K562 (cell line): ENCODE measurements at regions not wholly inside any gene's neighbourhood (a gene's known extent, or its start where the extent isn't known, plus 50 kb on each side); places are given as distances from the start of the nearest gene placed in this dataset.

Source experiments
- ATAC-seq: fragments of 200-7000 bp; cut with Tn5 transposase; 3 replicates; pipeline ENCODE4 v1.9.1; 2020; ENCODE audit warnings: moderate library complexity
- BruUV-seq: library from RNA; stranded (reverse); fragments of 400-500 nt; replicated peaks from 2 replicates; lab custom pipeline; 2021; lab: Mats Ljungman, UMichigan
- CTCF ChIA-PET: fragments of 300-600 bp; formaldehyde crosslinking; extraction: SDS; loops from one replicate; lab custom pipeline; 2021; ENCODE audit warnings: low intra/inter-chr PET ratio; lab: Yijun Ruan, JAX
- POLR2A ChIA-PET: fragments of 300-600, 350-650 bp; sonication (Branson Sonifier 250); formaldehyde crosslinking; extraction: SDS; loops from one replicate; lab custom pipeline; 2021; ENCODE audit warnings: antibody characterized with exemption, inconsistent platforms; lab: Yijun Ruan, JAX
- DNase-seq, 4 experiments: peaks; one replicate each; pipeline versions ENCODE4 v3.0.0 to v3.0.0-alpha.2; 2011 to 2018; ENCODE audit warnings: low spot score in 3 of 4, mixed read lengths in 3 of 4; ENCODE audit errors: extremely low read depth in 1 of 4
- FAIRE-seq: peaks from 2 replicates; lab custom pipeline; 2011; peaks lifted over from hg19 to GRCh38; lab: Jason Lieb, UNC
- H2AFZ ChIP-seq: 2 replicates; pipeline ENCODE4 v1.6.0; 2011; ENCODE audit warnings: low read depth, low read length, control low read depth, inconsistent platforms
- H3K27ac ChIP-seq: fragments of 200-600 bp; 3 replicates; pipeline ENCODE4 v1.8.0; 2011; ENCODE audit warnings: low read depth, mild to moderate bottlenecking, control low read depth, inconsistent platforms, low read length, moderate library complexity, mixed read lengths; ENCODE audit errors: extremely low read depth
- H3K27me3 ChIP-seq, 2 experiments: fragments of 300-600 bp in 1 of 2; 2 replicates in 1 of 2; 3 replicates in 1 of 2; pipeline versions ENCODE4 v1.6.0 to v1.8.0; 2011; ENCODE audit warnings: inconsistent platforms in 2 of 2, low read length in 2 of 2, mild to moderate bottlenecking in 1 of 2, mixed read lengths in 1 of 2, moderate library complexity in 1 of 2; ENCODE audit not compliant: control insufficient read depth in 2 of 2, insufficient read depth in 2 of 2
- H3K36me3 ChIP-seq: fragments of 300-600 bp; 3 replicates; pipeline ENCODE4 v1.8.0; 2011; ENCODE audit warnings: mild to moderate bottlenecking, low read length, inconsistent platforms; ENCODE audit not compliant: control insufficient read depth, insufficient read depth
- H3K4me1 ChIP-seq, 2 experiments: fragments of 200-600 bp in 1 of 2; replicated peaks in 1 of 2; 2 replicates in 1 of 2; 3 replicates in 1 of 2; pipeline versions ENCODE4 v1.5.1 to v1.8.0; 2011; ENCODE audit warnings: inconsistent platforms in 2 of 2, low read length in 2 of 2, mild to moderate bottlenecking in 1 of 2, mixed read lengths in 1 of 2, moderate library complexity in 1 of 2; ENCODE audit not compliant: control insufficient read depth in 2 of 2, insufficient read depth in 2 of 2
- H3K4me2 ChIP-seq: 2 replicates; pipeline ENCODE4 v1.6.1; 2011; ENCODE audit warnings: low read length, control low read depth, inconsistent platforms, mixed read lengths; ENCODE audit not compliant: insufficient read depth
- H3K4me3 ChIP-seq: fragments of 200-600 bp; sonication (generic), shearing (Covaris generic); 2 replicates; pipeline ENCODE4 v1.5.1; 2016; ENCODE audit warnings: control low read depth, inconsistent platforms
- H3K79me2 ChIP-seq: fragments of 200-600 bp; 3 replicates; pipeline ENCODE4 v1.8.0; 2011; ENCODE audit warnings: low read length, inconsistent platforms; ENCODE audit not compliant: control insufficient read depth, insufficient read depth
- H3K9ac ChIP-seq, 2 experiments: 2 replicates each; pipeline versions ENCODE4 v1.6.0 to v1.6.1; 2011; ENCODE audit warnings: low read depth in 2 of 2, low read length in 2 of 2, control low read depth in 1 of 2, inconsistent platforms in 1 of 2, mild to moderate bottlenecking in 1 of 2, mixed read lengths in 1 of 2; ENCODE audit not compliant: insufficient read depth in 1 of 2
- H3K9me1 ChIP-seq: one replicate; pipeline ENCODE4 v1.6.0; 2011; ENCODE audit warnings: inconsistent platforms, mild to moderate bottlenecking, low read length, moderate library complexity; ENCODE audit not compliant: control insufficient read depth, insufficient read depth
- H3K9me3 ChIP-seq: replicated peaks from 2 replicates; pipeline ENCODE4 v1.5.1; 2011; ENCODE audit warnings: low read depth, low read length, inconsistent platforms; ENCODE audit not compliant: control insufficient read depth, insufficient read depth
- H4K20me1 ChIP-seq: replicated peaks from 2 replicates; pipeline ENCODE4 v1.6.1; 2011; ENCODE audit warnings: low read length, inconsistent platforms, mixed read lengths; ENCODE audit not compliant: control insufficient read depth, insufficient read depth
- CCNT2 ChIP-seq: IDR thresholded peaks from 2 replicates; pipeline ENCODE4 v1.6.1; 2011; ENCODE audit warnings: borderline replicate concordance, low read depth, mild to moderate bottlenecking, moderate library complexity, mixed read lengths, low read length; ENCODE audit not compliant: insufficient read length; ENCODE audit errors: extremely low read depth
- ELK3 ChIP-seq: fragments of 450-650 bp; formaldehyde crosslinking; IDR thresholded peaks from 2 replicates; pipeline ENCODE4 v1.4.0; 2020; ENCODE audit warnings: mild to moderate bottlenecking
- FOXJ2 ChIP-seq: fragments of 200-800 bp; sonication (Bioruptor generic); IDR thresholded peaks from 2 replicates; pipeline ENCODE4 v1.6.1; 2016; ENCODE audit warnings: missing genetic modification characterization, missing compliant biosample characterization
- HCFC1 ChIP-seq: IDR thresholded peaks from 2 replicates; pipeline ENCODE4 v1.6.1; 2012; ENCODE audit warnings: low read depth, low read length, improper control_type of control experiment
- LARP7 ChIP-seq: fragments of 450-650 bp; IDR thresholded peaks from 2 replicates; pipeline ENCODE4 v1.6.1; 2016
- MCM5 ChIP-seq: fragments of 450-650 bp; IDR thresholded peaks from 2 replicates; pipeline ENCODE4 v1.6.1; 2016; ENCODE audit warnings: low read depth
- PHF8 ChIP-seq: fragments of 200-600 bp; sonication (generic); IDR thresholded peaks from 2 replicates; pipeline ENCODE4 v1.6.1; 2012; ENCODE audit warnings: mixed run types, mild to moderate bottlenecking, inconsistent platforms, low read length, moderate library complexity, borderline replicate concordance
- RAD21 ChIP-seq, 2 experiments: fragments of 250-450 bp in 1 of 2; fragments of 450-650 bp in 1 of 2; sonication (Bioruptor Pico) in 1 of 2; formaldehyde crosslinking in 1 of 2; IDR thresholded peaks in 1 of 2; conservative IDR thresholded peaks in 1 of 2; 2 replicates each; pipeline versions ENCODE4 v1.4.0 to v1.8.0; 2020 to 2022; ENCODE audit warnings: mild to moderate bottlenecking in 2 of 2, moderate library complexity in 1 of 2
- ZBTB5 ChIP-seq: fragments of 450-650 bp; IDR thresholded peaks from 2 replicates; pipeline ENCODE4 v1.6.1; 2017; ENCODE audit warnings: antibody characterized with exemption
- ZNF134 ChIP-seq: fragments of 250-450 bp; sonication (Bioruptor Pico); conservative IDR thresholded peaks from 2 replicates; pipeline ENCODE4 v1.4.0; 2020
- ZNF696 ChIP-seq: fragments of 250-450 bp; sonication (Bioruptor Pico); conservative IDR thresholded peaks from 2 replicates; pipeline ENCODE4 v1.4.0; 2020; ENCODE audit warnings: mild to moderate bottlenecking, moderate library complexity
- WGBS: fragments of 100-300 bp; shearing (Covaris generic); methylation state at CpG from one replicate; pipeline ENCODE4 v1.1.6; 2016; ENCODE audit warnings: low coverage, mixed read lengths; ENCODE audit not compliant: insufficient coverage; ENCODE audit errors: missing lambda C conversion rate; 5-methylcytosine and 5-hydroxymethylcytosine counted together
- in situ Hi-C: fragments of 300-500 bp; cut with MboI; formaldehyde crosslinking; loops from 4 replicates; pipeline ENCODE4 v1.15.0; 2018; ENCODE audit warnings: inconsistent platforms, mixed read lengths
- intact Hi-C: fragments of 100-400 bp; cut with micrococcal nuclease; formaldehyde crosslinking; loops from 2 replicates; pipeline ENCODE4 v1.14.2; 2022

- H3K27me3 ChIP-seq: peaks cover 0 to 4% of the 10 kb centered on the region in 2 experiments; a peak in 1 of 5 replicates
- H2AFZ ChIP-seq: no peak overlapping the region
- H3K9ac ChIP-seq: no peak overlapping the region
- in situ Hi-C loops: no loop called here
- no peaks in the 10 kb centered on the region for H4K20me1 ChIP-seq
- no peaks in the 10 kb centered on the region for H3K36me3 ChIP-seq
- H3K9me1 ChIP-seq: no peaks in the 10 kb centered on the region
- H3K27ac ChIP-seq: no peak overlapping the region
- ATAC-seq (no peak), DNase-seq (no peak)
- no TSS peak for BruUV-seq
- no peak for TF ChIP-seq HCFC1
- TF ChIP-seq FOXJ2 (tag): no peak
- TF ChIP-seq PHF8: no peak
- TF ChIP-seq ZBTB5: no peak
- TF ChIP-seq, all 486 proteins: peak for 0
- FAIRE-seq: no peak
- POLR2A ChIA-PET: no interaction called here
- WGBS: 0% methylated on average over 3 of the region's 3 CpGs
- intact Hi-C loops: no loop called here
- CTCF ChIA-PET: no interaction called here
- no peak overlapping the region for H3K4me2 ChIP-seq
- H3K4me3 ChIP-seq: no peak overlapping the region
- no peaks in the 10 kb centered on the region for H3K4me1 ChIP-seq
- H3K79me2 ChIP-seq: no peaks in the 10 kb centered on the region
- no peaks in the 10 kb centered on the region for H3K9me3 ChIP-seq
Observed at GRCh38 chr3:59257506-59257905, 207.7 kb upstream of the CFAP20DC start.

GRCh38 chr3:59256230-59256629, 206.4 kb upstream of the CFAP20DC start:
- intact Hi-C loops: no loop called here
- CTCF ChIA-PET: no interaction called here

More at GRCh38 chr3:59256230-59256629, 206.4 kb upstream of the CFAP20DC start:
- Histone ChIP-seq H3K9me3 (no peaks in the 10 kb centered on the region), H3K36me3 (no peaks in the 10 kb centered on the region), H2AFZ (no peak overlapping the region), H3K27ac (no peak overlapping the region), H4K20me1 (no peaks in the 10 kb centered on the region), H3K9me1 (no peaks in the 10 kb centered on the region), H3K4me2 (no peak overlapping the region), H3K27me3 (peaks cover 0 to 4% of the 10 kb centered on the region in 2 experiments; a peak in 1 of 5 replicates), H3K4me3 (no peak overlapping the region), H3K9ac (no peak overlapping the region), H3K4me1 (no peaks in the 10 kb centered on the region), H3K79me2 (no peaks in the 10 kb centered on the region)
- POLR2A ChIA-PET: no interaction called here
- WGBS: 0% methylated on average over 1 of the region's 1 CpG
- no peak for TF ChIP-seq CCNT2
- TF ChIP-seq RAD21 (CRISPR knock-in tag; conservative IDR thresholded peaks at IDR 0.05 in 1 of 2, IDR thresholded peaks at IDR 0.05 in 1 of 2): no peak
- no peak for TF ChIP-seq MCM5
- TF ChIP-seq ZNF134 (CRISPR knock-in tag): no peak
- TF ChIP-seq LARP7: no peak
- no peak for TF ChIP-seq ELK3 (CRISPR knock-in tag)
- TF ChIP-seq ZNF696 (CRISPR knock-in tag): no peak
- FAIRE-seq: no peak
- DNase-seq: no peak
- in situ Hi-C loops: no loop called here
- no TSS peak for BruUV-seq
- ATAC-seq: no peak
